IMR-90 (cell line): ENCODE measurements at regions not wholly inside any gene's neighbourhood (a gene's known extent, or its start where the extent isn't known, plus 50 kb on each side); places are given as distances from the start of the nearest gene placed in this dataset.

Experiments
- ATAC-seq: fragments of 200-7000 bp; cut with Tn5 transposase; 2 replicates; pipeline ENCODE4 v1.9.1; 2020; ENCODE audit warnings: low read depth, mild to moderate bottlenecking, moderate library complexity
- BruUV-seq: library from RNA; stranded (reverse); fragments of 400-500 nt; replicated peaks from 2 replicates; lab custom pipeline; 2021; lab: Mats Ljungman, UMichigan
- CTCF ChIA-PET: fragments of 300-600 bp; formaldehyde crosslinking; extraction: SDS; loops from one replicate; lab custom pipeline; 2021; ENCODE audit warnings: antibody characterized with exemption; lab: Yijun Ruan, JAX
- POLR2A ChIA-PET: fragments of 300-600 bp; sonication (Branson Sonifier 250); formaldehyde crosslinking; loops from one replicate; lab custom pipeline; 2022; ENCODE audit warnings: antibody characterized with exemption; ENCODE audit not compliant: unreplicated experiment; lab: Charles Lee
- DNase-seq: peaks from one replicate; pipeline ENCODE4 v3.0.0; 2013
- H2AFZ ChIP-seq: replicated peaks from 2 replicates; pipeline ENCODE3; 2013; ENCODE audit warnings: low read length, mild to moderate bottlenecking; ENCODE audit not compliant: poor library complexity
- H2AK5ac ChIP-seq: 2 replicates; pipeline ENCODE4 v1.6.1; 2013; ENCODE audit warnings: low read depth, low read length, inconsistent platforms
- H2AK9ac ChIP-seq: replicated peaks from 2 replicates; pipeline ENCODE3; 2013; ENCODE audit warnings: mild to moderate bottlenecking, low read depth, low read length, moderate library complexity; ENCODE audit not compliant: poor library complexity
- H2BK120ac ChIP-seq: 2 replicates; pipeline ENCODE4 v1.6.1; 2013; ENCODE audit warnings: low read depth, low read length, inconsistent platforms
- H2BK15ac ChIP-seq: 3 replicates; pipeline ENCODE4 v1.6.1; 2013; ENCODE audit warnings: low read depth, low read length, inconsistent platforms
- H2BK20ac ChIP-seq: 2 replicates; pipeline ENCODE4 v1.6.1; 2013; ENCODE audit warnings: low read depth, mild to moderate bottlenecking, inconsistent platforms, low read length, moderate library complexity
- H2BK5ac ChIP-seq: 2 replicates; pipeline ENCODE4 v1.6.1; 2013; ENCODE audit warnings: mild to moderate bottlenecking, low read depth, low read length, inconsistent platforms; ENCODE audit not compliant: poor library complexity, severe bottlenecking
- H3K14ac ChIP-seq: replicated peaks from 2 replicates; pipeline ENCODE4 v1.6.1; 2013; ENCODE audit warnings: low read depth, low read length, inconsistent platforms
- H3K18ac ChIP-seq: 2 replicates; pipeline ENCODE4 v1.6.1; 2013; ENCODE audit warnings: low read depth, low read length, control low read depth
- H3K23ac ChIP-seq: 2 replicates; pipeline ENCODE4 v1.6.1; 2013; ENCODE audit warnings: low read depth, low read length, inconsistent platforms
- H3K27ac ChIP-seq: 2 replicates; pipeline ENCODE4 v1.5.1; 2013; ENCODE audit warnings: mild to moderate bottlenecking, control low read depth, low read length; ENCODE audit not compliant: insufficient read depth
- H3K27me3 ChIP-seq: 2 replicates; pipeline ENCODE4 v1.6.1; 2013; ENCODE audit warnings: low read length; ENCODE audit not compliant: control insufficient read depth, insufficient read depth
- H3K36me3 ChIP-seq: 2 replicates; pipeline ENCODE4 v1.6.1; 2013; ENCODE audit warnings: low read length, mixed read lengths; ENCODE audit not compliant: control insufficient read depth, insufficient read depth
- H3K4ac ChIP-seq: 2 replicates; pipeline ENCODE4 v1.6.1; 2013; ENCODE audit warnings: low read depth, low read length, inconsistent platforms
- H3K4me1 ChIP-seq: 2 replicates; pipeline ENCODE4 v1.6.1; 2013; ENCODE audit warnings: low read length, mixed read lengths; ENCODE audit not compliant: control insufficient read depth, insufficient read depth
- H3K4me2 ChIP-seq: 2 replicates; pipeline ENCODE4 v1.6.1; 2013; ENCODE audit warnings: low read depth, mild to moderate bottlenecking, control low read depth, low read length, moderate library complexity
- H3K4me3 ChIP-seq: 2 replicates; pipeline ENCODE4 v1.5.1; 2013; ENCODE audit warnings: low read depth, mild to moderate bottlenecking, control low read depth, low read length, moderate library complexity; ENCODE audit not compliant: insufficient read depth
- H3K56ac ChIP-seq: 2 replicates; pipeline ENCODE4 v1.6.1; 2013; ENCODE audit warnings: low read length, inconsistent platforms; ENCODE audit not compliant: insufficient read depth; ENCODE audit errors: extremely low read depth
- H3K79me1 ChIP-seq, 2 experiments: 2 replicates each; pipeline ENCODE4 v1.6.1; 2013; ENCODE audit warnings: low read length in 2 of 2, inconsistent platforms in 1 of 2, low read depth in 1 of 2
- H3K9ac ChIP-seq: 2 replicates; pipeline ENCODE4 v1.6.1; 2013; ENCODE audit warnings: low read depth, low read length, control low read depth
- H3K9me1 ChIP-seq: 2 replicates; pipeline ENCODE4 v1.6.1; 2013; ENCODE audit warnings: low read length, inconsistent platforms; ENCODE audit not compliant: insufficient read depth
- H3K9me3 ChIP-seq: 2 replicates; pipeline ENCODE4 v1.6.1; 2013; ENCODE audit warnings: low read length; ENCODE audit not compliant: control insufficient read depth, insufficient read depth
- H4K20me1 ChIP-seq: 2 replicates; pipeline ENCODE4 v1.6.1; 2013; ENCODE audit warnings: low read length, inconsistent platforms; ENCODE audit not compliant: insufficient read depth
- H4K5ac ChIP-seq: 2 replicates; pipeline ENCODE4 v1.6.1; 2013; ENCODE audit warnings: mild to moderate bottlenecking, low read depth, low read length, control low read depth
- H4K8ac ChIP-seq, 2 experiments: 2 replicates each; pipeline ENCODE4 v1.6.1; 2013; ENCODE audit warnings: low read depth in 2 of 2, low read length in 2 of 2, control low read depth in 1 of 2, inconsistent platforms in 1 of 2
- H4K91ac ChIP-seq: 2 replicates; pipeline ENCODE4 v1.6.1; 2013; ENCODE audit warnings: low read depth, low read length, inconsistent platforms; ENCODE audit not compliant: insufficient read depth
- BHLHE40 ChIP-seq: fragments of 150-350 bp; IDR thresholded peaks from 2 replicates; pipeline ENCODE4 v1.6.1; 2016; ENCODE audit warnings: mild to moderate bottlenecking, low read depth, low read length
- MAFK ChIP-seq: IDR thresholded peaks from 2 replicates; pipeline ENCODE4 v1.6.1; 2012; ENCODE audit warnings: low read depth, low read length, improper control_type of control experiment
- RCOR1 ChIP-seq: IDR thresholded peaks from 2 replicates; pipeline ENCODE4 v1.6.1; 2012; ENCODE audit warnings: mild to moderate bottlenecking, low read length, improper control_type of control experiment; ENCODE audit not compliant: insufficient replicate concordance
- SMC3 ChIP-seq: fragments of 150-350 bp; IDR thresholded peaks from 2 replicates; pipeline ENCODE4 v1.6.1; 2016; ENCODE audit warnings: low read depth, mild to moderate bottlenecking, antibody characterized with exemption, low read length, moderate library complexity
- WGBS, 2 experiments: methylation state at CpG; one replicate each; pipeline versions ENCODE4 v1.1.5 to v1.1.7; 2013; ENCODE audit warnings: missing lambda C conversion rate in 2 of 2; ENCODE audit not compliant: insufficient read length in 1 of 2; ENCODE audit errors: extremely low coverage in 2 of 2; 5-methylcytosine and 5-hydroxymethylcytosine counted together
- dilution Hi-C: fragments of 300-500 bp; cut with HindIII; formaldehyde crosslinking; loops from one replicate; pipeline ENCODE4 v1.14.3; 2018; ENCODE audit warnings: low sequenced_read_pairs; ENCODE audit not compliant: unreplicated experiment
- in situ Hi-C: fragments of 300-500 bp; cut with MboI; formaldehyde crosslinking; loops from 3 replicates; pipeline ENCODE4 v1.14.3; 2019; ENCODE audit warnings: low sequenced_read_pairs, inconsistent platforms, mixed read lengths
- intact Hi-C: fragments of 100-400 bp; cut with micrococcal nuclease; formaldehyde crosslinking; loops from 2 replicates; pipeline ENCODE4 v1.10.0; 2022
- TF ChIP-seq, protein P1 (sequence below): conservative IDR thresholded peaks from 2 replicates; pipeline ENCODE4 v1.5.1; 2012; ENCODE audit warnings: mild to moderate bottlenecking, low read depth, low read length, improper control_type of control experiment

DNA sequence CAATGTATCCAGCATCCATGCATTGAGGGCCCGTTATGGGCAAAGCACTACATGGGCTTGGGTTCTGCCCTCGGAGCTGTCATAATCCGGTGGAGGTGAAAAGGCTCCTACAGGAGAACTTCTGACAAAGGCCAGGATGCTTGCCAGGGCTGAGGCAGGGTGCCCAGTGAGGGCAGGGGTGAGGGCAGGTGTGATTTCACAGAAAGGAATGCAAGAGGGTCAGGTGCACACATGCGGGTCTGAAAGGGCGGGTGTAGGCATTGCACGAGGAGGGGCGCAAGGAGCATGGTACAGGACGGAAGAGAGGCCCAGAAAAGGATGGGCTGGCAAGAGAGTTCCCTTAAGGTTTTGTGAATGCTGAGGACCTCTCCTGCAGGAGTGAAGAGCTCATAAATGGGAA, 348.0 kb downstream of the BTBD3 start:
- POLR2A ChIA-PET = no interaction called here
- no peak overlapping the region for H2AFZ ChIP-seq
- TF ChIP-seq MAFK = no peak
- TF ChIP-seq RCOR1 = no peak
- TF ChIP-seq BHLHE40 = no peak
- TF ChIP-seq SMC3 = no peak
- TF ChIP-seq, protein P1, sequence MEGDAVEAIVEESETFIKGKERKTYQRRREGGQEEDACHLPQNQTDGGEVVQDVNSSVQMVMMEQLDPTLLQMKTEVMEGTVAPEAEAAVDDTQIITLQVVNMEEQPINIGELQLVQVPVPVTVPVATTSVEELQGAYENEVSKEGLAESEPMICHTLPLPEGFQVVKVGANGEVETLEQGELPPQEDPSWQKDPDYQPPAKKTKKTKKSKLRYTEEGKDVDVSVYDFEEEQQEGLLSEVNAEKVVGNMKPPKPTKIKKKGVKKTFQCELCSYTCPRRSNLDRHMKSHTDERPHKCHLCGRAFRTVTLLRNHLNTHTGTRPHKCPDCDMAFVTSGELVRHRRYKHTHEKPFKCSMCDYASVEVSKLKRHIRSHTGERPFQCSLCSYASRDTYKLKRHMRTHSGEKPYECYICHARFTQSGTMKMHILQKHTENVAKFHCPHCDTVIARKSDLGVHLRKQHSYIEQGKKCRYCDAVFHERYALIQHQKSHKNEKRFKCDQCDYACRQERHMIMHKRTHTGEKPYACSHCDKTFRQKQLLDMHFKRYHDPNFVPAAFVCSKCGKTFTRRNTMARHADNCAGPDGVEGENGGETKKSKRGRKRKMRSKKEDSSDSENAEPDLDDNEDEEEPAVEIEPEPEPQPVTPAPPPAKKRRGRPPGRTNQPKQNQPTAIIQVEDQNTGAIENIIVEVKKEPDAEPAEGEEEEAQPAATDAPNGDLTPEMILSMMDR = no peak
- no peak overlapping the region for H2BK120ac ChIP-seq
- H3K9ac ChIP-seq = no peak overlapping the region
- no peaks in the 10 kb centered on the region for H3K36me3 ChIP-seq
- H2BK20ac ChIP-seq = no peak overlapping the region
- H3K23ac ChIP-seq = no peak overlapping the region
- no peaks in the 10 kb centered on the region for H3K27me3 ChIP-seq
- no peak overlapping the region for H2BK5ac ChIP-seq
- DNase-seq (no peak), ATAC-seq (no peak)
- no peak overlapping the region for H4K91ac ChIP-seq
- no peaks in the 10 kb centered on the region for H3K9me3 ChIP-seq
- no peak overlapping the region for H2BK15ac ChIP-seq
- no peak overlapping the region for H3K18ac ChIP-seq
- H4K20me1 ChIP-seq = no peaks in the 10 kb centered on the region
- WGBS, 2 experiments = 93% methylated on average over 5 of the region's 8 CpGs; no CpG with 5 or more reads in 1 of the 2 experiments
- BruUV-seq = no TSS peak
- no peak overlapping the region for H2AK5ac ChIP-seq
- no peak overlapping the region for H3K14ac ChIP-seq
- H3K79me1 ChIP-seq = no peaks in the 10 kb centered on the region
- H4K8ac ChIP-seq = no peak overlapping the region
- intact Hi-C loops = no loop called here
- H3K27ac ChIP-seq = no peak overlapping the region
- H4K5ac ChIP-seq = no peak overlapping the region
- no peak overlapping the region for H3K56ac ChIP-seq
- no peaks in the 10 kb centered on the region for H3K9me1 ChIP-seq
- no peak overlapping the region for H3K4me2 ChIP-seq
- no peak overlapping the region for H2AK9ac ChIP-seq
- H3K4me3 ChIP-seq = no peak overlapping the region
- H3K4me1 ChIP-seq = no peaks in the 10 kb centered on the region
- dilution Hi-C loops = no loop called here
- CTCF ChIA-PET = interaction anchor here (0.6 kb wide), 1 partner anchor 262 kb away, joined by 4 read pairs; no protein-coding TSS in a partner anchor
- H3K4ac ChIP-seq = no peak overlapping the region
- in situ Hi-C loops = no loop called here
